ENCODE measurements at regions not wholly inside any gene's neighbourhood (a gene's known extent, or its start where the extent isn't known, plus 50 kb on each side); places are given as distances from the start of the nearest gene placed in this dataset.
"Not testable (repeated sequence)": the region's sequence is repeated elsewhere in the genome, so short reads cannot be mapped to it uniquely, and the experiment has no call there.

DNA sequence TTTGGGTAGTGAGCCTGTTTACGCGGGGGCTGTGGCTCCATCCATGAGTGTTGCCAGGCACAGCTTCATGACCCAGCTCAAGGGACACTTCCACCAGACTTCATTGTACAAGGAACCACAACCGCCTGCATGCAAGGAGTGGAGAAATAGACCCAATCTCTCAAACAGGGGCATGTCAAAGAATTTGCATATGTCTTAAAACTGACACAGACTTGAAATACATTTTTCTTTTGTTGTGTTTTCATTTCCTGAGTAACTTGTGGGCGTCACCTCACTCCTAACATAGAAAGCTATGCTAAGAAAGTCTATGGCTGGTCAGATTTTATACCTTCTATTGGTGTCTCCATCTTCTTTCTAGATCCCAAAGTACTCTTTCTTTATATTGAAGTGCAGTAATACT is 266.2 kb upstream of the RNF32 start:
- DNase-seq = no peak

DNA sequence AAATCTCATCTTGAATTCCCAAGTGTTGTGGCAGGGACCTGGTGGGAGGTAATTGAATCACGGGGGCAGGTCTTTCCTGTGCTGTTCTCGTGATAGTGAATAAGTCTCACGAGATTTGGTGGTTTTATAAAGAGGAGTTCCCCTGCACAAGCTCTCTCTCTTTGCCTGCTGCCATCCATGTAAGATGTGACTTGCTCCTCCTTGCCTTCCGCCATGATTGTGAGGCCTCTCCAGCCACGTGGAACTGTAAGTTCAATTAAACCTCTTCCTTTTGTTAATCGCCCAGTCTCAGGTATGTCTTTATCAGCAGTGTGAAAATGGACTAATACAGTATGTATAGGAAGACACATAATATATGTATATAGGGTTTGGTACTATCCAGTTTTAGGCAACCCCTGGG is 270.6 kb upstream of the RNF32 start:
- not testable (repeated sequence) for DNase-seq

DNA sequence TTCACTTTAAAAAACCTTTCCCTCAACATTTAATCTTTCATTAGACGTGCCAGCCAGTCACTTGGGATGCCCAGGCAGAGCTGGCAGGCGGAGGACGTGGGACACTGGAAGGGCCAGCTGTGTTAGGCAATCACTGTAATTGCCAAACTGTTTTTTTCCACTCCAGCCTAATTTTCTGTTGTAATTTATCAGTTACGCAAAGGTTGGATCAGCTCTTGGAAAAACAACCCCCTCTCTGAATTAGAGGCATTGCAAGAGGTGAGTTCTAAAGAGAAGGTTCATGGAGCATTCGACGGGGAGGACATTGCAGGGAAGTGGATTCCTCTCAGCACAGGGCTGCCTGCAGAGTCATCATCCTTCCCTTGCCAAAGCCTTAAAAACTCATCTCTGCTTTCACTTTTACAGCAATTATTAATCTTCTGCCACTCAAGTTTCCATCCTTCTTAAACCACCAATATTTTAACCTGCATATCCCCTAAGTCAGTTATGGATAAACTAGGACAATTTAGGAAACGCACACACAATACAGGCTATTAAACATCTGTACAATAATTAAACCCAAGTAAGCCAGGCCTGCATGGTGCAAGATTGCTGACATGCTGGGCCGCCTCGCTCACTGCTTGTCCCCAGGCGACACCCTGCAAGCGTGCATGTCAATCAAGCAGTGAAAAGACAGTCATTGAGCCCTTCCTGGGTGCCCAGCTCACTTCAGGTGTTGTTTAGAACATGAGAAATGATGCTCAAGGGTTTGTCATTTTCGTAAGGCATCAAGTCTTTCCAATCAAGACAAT is 272.3 kb upstream of the RNF32 start:
- DNase-seq = no peak

DNA sequence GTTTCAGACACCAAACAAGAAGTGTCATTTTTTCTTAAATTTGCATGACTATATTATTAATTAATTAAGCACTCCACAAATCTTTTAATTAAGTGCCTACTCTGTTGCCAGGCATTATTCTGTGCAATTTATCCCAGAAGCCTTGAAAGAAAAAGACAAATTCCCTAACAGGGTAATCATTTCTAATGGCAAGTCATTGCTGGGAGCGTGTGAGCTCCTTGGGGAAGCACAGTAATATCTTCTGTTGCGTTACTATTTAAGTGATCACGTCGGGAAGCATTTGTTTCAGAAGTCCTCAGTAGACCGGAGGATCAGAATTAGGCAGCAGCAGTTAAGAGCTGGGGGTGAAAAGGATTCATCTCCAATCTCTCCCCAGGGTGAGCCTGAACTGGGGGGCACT is 276.8 kb upstream of the RNF32 start:
- DNase-seq = no peak

DNA sequence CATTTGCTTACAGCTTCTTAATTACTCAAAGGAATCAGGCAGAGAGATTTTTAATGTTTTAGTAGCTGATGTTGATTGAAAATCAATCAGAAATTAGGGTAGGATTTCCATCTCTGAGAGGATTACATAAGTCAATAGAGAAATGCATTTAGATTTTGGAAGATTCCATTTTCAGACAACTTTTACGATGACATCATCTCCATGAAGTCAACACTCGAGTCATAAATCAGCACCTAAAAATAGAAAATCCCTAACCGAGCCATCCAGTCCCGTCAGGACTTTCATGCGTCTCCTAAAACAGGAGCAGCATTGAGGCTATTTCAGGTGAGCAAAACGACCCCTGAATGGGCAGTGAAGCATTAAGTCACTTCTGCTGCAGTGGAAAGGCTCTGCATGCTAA is 279.7 kb upstream of the RNF32 start:
- DNase-seq = no peak

DNA sequence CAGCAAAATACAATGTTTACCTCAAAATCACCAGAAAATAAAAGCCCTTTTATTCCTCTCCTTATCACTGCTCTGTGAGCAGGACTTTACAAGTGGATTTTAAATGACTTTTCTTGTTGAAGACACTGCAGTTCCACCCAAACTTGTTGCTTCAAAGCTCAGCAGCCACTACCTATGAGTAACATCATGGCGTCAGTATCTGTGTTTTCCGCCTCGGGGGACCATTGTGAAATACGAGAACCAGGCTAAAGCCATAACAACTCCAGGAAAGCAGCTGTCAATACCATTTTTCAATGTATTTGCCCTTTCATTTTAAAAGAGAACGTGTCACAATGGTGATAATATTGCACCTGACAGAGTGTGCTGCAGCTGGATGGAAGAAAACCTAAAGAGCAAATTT is 284.0 kb upstream of the RNF32 start:
- DNase-seq = no peak

DNA sequence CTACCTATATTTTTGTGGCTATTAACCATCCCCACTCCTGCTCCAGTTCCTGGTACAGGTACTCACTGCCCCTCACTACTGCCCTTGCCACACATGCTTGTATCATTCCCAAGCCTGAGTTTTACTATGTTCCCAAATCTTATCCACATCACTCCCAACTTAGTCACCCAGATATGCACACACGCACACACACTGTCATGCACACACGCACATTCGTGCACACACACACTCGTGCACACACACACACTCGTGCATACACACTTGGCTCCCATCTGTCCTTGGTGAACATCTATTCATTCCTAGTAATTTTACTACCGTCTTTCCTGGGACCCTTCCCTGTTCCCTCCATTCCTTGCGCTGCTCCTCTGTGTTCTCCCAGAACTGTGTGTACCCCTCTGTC is 287.2 kb upstream of the RNF32 start:
- DNase-seq = no peak

DNA sequence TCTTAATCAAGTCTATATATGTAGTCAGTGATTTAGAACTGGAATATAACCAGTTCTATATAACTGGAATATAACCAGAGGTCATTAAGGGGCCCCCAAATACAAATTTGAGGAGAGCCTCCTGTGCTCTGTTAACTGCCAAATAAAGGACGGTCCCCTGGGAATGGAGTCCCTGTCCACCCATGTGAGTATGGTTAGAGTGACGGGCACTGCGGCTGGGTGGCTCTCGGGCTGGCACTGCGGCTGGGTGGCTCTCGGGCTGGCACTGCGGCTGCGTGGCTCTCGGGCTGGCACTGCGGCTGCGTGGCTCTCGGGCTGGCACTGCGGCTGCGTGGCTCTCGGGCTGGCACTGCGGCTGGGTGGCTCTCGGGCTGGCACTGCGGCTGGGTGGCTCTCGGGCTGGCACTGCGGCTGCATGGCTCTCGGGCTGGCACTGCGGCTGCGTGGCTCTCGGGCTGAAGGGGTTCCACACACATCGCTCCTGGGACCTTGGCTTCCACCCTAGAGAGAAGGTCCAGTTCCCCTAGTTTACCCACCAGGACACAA is 292.8 kb upstream of the RNF32 start:
- DNase-seq = not testable (repeated sequence)

DNA sequence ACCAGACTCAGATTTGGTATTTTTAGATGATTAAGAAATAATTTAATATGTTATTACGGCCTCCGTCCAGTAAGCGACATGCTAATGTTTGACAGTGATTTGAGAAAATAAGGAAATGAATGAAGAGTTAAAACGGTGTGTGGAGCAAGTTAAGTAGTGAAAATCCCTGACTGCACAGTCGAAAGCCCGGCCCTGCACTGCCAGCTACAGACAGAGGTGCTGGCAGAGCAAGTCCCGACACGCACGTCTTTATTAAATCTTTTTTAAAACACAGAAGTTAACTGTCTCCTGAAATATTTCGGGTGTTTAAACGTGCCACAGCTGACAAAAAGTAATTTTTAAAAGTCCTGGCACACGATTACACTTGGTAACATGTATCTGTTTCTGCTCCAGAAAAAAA is 293.4 kb upstream of the RNF32 start:
- DNase-seq = no peak

DNA sequence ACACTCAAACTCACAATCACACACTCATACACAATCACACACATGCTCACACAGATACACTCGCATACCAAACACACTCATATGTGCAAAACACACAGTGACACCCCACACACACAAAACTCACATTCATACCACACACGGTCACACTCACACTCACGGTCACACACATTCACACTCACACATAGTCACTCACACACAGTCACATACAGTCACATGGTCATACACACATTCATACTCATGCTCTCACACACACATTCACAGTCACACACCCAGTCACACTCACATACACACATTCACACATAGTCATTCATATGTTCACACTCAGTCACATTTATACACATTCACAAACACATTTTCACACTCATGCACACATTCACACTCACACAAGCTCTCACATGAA is 296.0 kb upstream of the RNF32 start:
- DNase-seq = no peak

DNA sequence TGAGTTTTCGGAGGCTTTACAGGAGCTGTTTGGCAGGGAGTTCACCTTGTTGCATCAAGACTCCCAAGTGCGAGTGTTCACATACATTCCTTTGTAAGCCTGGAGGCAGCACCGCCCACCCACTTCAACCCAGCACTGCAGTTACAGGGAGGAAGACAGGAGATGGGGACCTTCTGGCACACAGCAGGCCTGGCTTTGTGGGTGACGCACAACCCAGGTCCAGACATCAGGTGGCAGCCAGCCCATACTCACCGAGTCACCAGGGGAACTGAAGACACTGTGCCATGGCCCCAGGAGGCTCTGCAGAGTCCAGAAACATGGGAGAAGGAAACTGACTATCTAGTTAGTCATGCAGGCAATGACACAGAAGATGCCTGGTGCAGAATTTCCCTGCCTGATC is 305.9 kb upstream of the RNF32 start:
- no peak for DNase-seq

DNA sequence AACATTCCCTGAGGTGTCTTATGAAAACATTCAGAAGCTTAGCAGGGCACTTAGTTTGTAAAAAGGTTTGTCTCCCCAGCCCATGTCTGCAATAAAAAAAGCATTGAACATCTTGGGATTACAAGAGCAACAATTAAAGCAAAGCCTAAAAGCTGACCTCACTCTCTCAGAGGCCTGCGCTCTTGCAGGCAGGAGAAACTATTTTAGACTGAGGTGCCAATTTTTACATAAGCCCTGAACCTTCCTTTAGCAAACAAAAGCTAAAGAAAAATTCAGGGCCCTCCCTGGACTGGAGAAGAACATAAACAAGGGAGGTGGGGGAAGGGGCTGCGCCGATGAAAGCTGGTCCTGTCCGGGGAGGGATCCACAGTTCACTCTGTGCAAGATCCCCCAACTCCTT is 312.7 kb upstream of the RNF32 start:
- DNase-seq = no peak

DNA sequence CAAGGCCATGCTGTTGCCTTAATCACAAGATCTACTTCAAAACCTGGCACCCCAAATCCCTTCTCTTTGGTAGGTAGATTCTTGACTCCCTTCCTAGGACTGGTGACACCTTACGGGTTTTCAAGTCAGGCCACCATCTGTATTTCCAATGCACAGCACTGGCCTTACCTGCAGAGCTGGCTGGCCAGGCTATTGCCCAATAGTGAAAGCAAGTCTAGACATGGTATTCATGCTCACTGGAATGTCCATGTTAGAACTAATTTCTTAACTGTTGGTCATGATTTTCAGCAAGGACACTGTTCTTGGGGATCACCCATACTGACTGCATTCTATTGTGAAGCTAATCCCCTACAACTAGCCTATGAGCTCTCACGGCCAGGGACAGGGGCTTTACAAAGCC is 313.1 kb upstream of the RNF32 start:
- DNase-seq = no peak

DNA sequence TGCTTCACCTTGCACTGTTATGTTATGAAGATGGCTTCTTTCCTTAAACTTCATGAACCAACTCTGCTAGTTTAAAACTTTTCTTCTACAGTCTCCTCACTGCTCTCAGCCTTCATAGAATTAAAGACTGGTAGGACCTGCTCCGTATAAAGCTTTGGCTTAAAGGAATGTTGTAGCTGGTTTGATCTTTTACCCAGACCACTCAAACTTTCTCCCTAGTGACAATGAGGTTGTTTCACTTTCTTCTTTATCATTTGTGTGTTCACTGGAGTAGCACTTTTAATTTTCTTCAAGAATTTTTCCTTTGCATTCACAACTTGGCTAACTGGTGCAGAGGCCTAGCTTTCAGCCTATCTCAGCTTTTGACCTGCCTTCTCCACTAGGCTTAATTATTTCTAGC is 316.4 kb upstream of the RNF32 start:
- DNase-seq = no peak

DNA sequence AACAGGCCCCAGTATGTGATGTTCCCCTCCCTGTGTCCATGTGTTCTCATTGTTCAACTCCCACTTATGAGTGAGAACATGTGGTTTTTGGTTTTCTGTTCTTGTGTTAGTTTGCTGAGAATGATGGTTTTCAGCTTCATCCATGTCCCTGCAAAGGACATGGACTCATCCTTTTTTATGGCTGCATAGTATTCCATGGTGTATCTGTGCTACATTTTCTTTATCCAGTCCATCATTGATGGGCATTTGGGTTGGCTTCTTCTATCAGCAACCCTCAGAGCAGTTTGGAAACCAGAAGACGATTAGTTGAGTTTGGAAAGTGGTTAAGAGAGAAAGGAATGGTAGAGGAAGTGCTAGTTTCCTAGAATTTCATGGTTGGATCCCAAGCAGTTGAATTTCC is 319.1 kb upstream of the RNF32 start:
- DNase-seq = not testable (repeated sequence)

DNA sequence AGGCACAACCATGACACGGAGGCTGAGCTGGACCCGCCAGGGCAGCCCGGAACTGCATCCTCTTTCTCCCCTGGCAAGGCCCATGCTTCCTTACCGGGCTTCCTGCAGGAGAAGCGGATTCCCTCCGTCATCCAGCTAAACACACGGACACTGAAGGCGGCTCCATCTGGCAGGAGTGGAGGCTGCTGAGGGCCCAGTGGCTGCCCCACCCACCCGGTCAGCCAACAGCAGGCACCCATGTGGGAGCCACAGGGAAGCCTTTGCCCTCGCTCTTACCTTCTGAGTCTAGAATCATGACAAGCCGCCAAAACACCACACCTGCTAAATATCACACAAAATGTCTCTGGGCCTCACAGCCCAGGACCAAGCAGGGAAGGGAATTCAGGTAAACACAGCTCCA is 321.6 kb upstream of the RNF32 start:
- no peak for DNase-seq

DNA sequence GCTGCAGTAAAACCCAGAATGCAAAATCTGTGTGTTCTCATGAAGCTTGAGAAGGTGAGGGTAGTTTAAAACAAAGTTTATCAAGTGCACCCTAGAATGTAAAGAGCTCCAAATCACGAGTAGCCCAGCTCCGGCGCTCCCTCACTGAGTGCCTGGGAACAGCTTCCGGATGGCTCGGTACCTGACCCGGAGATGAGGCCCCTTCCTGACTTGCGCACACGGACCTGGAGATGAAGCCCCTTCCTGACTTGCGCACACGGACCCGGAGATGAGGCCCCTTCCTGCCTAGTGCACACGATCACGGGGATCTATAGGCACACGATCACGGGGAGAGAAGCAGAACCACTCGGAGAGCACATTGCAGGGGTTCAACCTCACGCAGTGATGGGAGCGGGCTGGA is 322.1 kb upstream of the RNF32 start:
- no peak for DNase-seq

DNA sequence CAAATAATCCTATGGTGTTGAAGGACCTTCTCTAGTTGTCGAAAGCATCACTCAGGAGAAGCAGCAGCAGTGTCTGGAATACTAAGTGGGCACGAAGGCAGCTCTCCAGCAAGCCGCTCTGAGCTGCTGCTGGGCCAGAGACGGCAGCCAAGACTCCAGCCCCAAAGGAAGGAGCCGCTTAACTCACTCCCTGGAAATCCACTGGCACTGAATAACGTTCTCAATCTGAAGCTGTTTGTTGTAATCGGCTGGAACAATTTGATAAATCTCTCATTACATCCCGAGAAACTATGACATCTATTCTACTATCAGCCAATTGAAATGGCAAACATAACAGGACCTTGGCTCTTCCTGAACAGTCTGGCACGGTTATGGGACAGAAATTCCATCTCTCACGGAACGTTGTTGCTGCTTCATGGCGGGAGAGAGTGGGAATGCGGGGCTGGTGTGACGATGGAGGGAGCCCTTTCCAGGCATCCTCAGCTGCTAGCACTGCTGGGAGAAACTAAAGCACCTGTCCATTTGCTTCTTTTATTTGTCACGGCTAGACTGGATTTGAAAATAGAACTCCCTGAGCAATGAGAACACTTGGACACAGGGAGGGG is 331.5 kb upstream of the RNF32 start:
- no peak for DNase-seq

DNA sequence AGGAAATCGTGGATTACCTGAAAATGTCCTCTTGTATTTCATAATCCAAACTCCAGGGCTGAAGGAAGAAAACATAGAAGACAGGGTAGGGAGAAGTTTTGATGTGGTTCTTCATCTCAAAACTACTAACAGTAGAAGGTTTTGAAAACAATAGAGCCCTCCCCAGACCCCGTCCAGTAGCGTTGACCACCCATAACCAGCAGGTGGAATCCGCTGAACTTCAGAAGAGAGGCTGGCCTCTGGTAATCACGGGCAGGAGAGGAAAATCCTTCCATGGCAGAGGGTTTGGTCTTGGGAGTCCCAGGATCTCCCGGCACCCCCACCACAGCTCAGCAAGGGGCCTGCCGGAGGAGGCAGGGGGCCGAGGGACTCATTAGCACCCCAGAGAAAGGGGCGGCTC is 333.4 kb upstream of the RNF32 start:
- no peak for DNase-seq

DNA sequence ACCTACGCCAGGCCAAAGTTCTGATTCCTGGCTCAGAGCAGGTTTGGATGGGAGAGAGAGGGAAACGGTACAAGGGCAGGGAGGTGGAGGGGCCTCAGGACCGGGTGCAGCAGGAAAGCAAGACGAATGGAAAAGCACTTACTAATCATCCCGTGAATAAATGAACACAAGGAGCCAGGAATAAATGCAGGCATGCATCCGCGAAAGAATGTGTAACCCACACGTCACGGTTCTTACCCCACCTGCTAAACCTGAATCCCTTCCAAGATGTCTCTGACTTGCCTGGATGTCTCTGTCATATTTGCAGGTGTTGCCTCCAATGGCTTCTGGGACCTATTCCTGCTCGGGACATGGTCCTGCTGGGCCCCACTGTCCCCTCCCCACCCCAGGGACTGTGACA is 335.2 kb upstream of the RNF32 start:
- DNase-seq = no peak

DNA sequence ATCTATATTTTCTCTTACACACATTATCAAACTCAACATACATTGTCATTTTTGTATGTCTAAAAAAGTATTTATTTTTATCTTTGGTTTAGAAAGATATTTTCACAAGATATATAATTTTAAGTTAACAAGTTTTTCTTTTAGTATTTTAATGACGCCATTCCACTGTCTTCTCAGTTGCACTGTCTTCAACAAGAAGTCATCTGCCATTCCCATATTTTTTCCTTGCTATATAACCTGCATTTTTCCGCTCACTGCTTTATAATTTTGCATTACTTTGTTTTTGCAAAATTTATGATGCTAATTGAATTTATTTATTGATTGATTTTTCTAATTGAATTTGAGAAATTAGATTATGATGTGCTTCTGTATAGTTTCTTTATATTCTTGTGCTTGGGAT is 357.8 kb upstream of the RNF32 start:
- no peak for DNase-seq

DNA sequence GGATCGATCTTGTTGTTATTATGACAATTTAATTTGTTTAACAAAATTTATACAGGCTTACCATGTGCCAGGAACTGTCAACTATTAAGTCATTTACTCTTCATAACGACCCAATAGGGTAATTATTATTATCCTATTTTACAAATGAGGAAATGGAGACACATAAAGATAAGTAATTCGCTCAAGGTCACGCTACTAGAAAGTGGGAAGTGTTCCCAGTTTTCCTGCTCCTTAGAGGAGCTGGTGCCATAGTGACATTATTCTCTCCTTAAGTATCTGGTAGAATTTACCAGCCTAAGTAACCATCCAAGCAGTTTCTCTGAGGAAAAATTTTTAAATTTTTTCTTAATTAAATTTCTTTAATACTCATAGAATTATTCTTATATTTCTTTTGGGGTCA is 360.9 kb upstream of the RNF32 start:
- no peak for DNase-seq

DNA sequence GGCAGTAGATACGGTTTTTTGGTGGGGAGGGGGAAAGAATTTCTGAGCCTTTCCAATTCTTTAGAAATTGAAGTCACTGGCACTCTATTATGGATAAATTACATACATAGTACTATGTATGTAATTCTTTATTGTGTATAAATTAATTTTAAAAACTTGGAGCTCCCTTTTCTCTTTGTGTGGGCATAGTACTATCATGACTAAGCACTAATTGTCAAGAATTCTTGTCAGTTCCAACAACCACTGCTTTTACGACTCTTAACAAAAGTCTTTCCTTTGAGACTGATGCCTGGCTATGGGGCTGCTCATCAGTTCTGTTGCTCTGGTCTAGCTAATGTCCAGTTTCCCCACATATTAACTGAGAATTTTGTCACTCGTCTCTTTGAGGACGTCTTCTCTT is 365.3 kb upstream of the RNF32 start:
- DNase-seq = no peak

DNA sequence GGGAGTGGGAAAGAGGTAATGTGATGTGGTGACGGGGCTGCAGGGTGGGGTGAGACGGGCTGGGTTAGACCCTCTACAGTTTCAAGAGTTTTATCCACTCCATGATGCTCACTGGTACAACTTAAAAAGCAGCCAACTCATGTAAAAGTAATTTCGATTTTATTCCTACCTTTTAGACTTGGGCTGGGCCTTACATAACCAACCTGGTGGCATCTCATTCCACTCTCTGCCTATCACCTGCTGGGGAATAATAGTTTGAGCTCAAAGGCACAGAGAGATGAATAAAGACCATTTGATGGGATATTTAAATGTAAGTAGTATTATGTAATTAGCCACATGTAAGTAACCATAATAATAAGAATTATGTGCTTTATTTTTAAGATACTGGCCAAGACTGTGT is 366.0 kb upstream of the RNF32 start:
- no peak for DNase-seq

DNA sequence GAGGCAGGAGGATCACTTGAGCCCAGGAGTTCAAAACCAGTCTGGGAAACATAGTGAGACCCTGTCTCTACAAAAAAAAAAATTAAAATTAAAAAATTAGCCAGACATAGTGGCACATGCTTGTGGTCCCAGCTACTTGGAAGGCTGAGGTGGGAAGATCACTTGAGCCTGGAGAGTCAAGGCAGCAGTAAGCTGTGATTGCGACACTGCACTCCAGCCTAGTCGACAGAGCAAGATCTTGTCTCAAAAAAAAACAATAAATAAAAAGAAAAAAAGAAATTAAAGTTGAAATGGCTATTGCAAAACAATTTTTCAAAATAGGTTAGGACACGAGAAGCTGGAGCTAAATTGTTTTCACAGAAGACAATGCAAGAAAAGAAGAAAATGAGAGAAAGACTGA is 379.0 kb upstream of the RNF32 start:
- DNase-seq = no peak

Data from NCI-H1436 treated with DMSO at 0.1 percent for 48 hours (cell line).